ENCODE measurements at regions not wholly inside any gene's neighbourhood (a gene's known extent, or its start where the extent isn't known, plus 50 kb on each side); places are given as distances from the start of the nearest gene placed in this dataset.
A peak's percentile ranks its signal among the peaks of the same experiment; 100 is the strongest.

- no peak overlapping the region for H3K4me3 ChIP-seq (ENCODE audit: low read length, poor library complexity, severe bottlenecking)
- H3K36me3 ChIP-seq (ENCODE audit: insufficient read depth, low read length) = no peaks in the 10 kb centered on the region
- H4K20me1 ChIP-seq (ENCODE audit: insufficient read depth, low read length, poor library complexity, severe bottlenecking) = no peaks in the 10 kb centered on the region
- no peak overlapping the region for H2AFZ ChIP-seq (ENCODE audit: low read length)
- no peaks in the 10 kb centered on the region for H3F3A ChIP-seq (ENCODE audit: low read depth)
- TF ChIP-seq EZH2phosphoT487 (IDR thresholded peaks at IDR 0.05; ENCODE audit: borderline replicate concordance) (no peak), CTCF (conservative IDR thresholded peaks at IDR 0.05; ENCODE audit: low read length) (no peak)
- no peak overlapping the region for H3K9ac ChIP-seq (ENCODE audit: low read depth, low read length, poor library complexity, severe bottlenecking)
- H3K4me2 ChIP-seq (ENCODE audit: low read depth, low read length, poor library complexity, severe bottlenecking) = no peak overlapping the region
- no peaks in the 10 kb centered on the region for H3K4me1 ChIP-seq (ENCODE audit: insufficient read depth, low read length, poor library complexity, severe bottlenecking)
- H3K9me3 ChIP-seq (ENCODE audit: insufficient read depth, low read depth, low read length) = no peaks in the 10 kb centered on the region
- no peaks in the 10 kb centered on the region for H3K9me2 ChIP-seq (replicated peaks; ENCODE audit: low read depth, low read length)
- no peaks in the 10 kb centered on the region for H3K79me2 ChIP-seq (ENCODE audit: insufficient read depth, low read length)
- no peaks in the 10 kb centered on the region for H3K27me3 ChIP-seq (ENCODE audit: insufficient read depth, low read length, poor library complexity, severe bottlenecking)
Measured at GRCh38 chr4:59240011-59240410, 1960.1 kb upstream of the ADGRL3 start.

DNA sequence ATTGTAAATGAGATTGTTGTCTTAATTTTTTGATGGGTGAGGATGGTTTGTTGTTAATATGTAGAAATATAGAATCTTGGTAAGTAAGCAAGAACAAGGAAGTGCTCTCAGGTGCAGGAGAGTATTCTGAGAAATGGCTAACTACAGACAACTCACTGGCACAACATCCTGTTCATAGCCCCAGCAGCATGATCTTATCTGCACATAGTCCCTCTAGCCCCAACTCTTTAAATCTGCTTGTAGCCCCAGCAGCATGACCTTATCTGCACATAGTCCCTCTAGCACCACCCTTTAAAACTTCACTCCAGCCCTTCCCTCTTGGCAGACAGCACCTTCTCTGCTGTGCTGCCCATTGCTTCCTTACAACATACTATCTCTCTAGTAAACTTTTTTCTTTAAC lies 1957.1 kb upstream of the ADGRL3 start:
- TF ChIP-seq CTCF (conservative IDR thresholded peaks at IDR 0.05; ENCODE audit: low read length) = no peak
- no peak for TF ChIP-seq EZH2phosphoT487 (IDR thresholded peaks at IDR 0.05; ENCODE audit: borderline replicate concordance)

GRCh38 chr4:59247032-59247431 lies 1953.1 kb upstream of the ADGRL3 start:
- H2AFZ ChIP-seq (ENCODE audit: low read length) = no peak overlapping the region
- H3K9me2 ChIP-seq (replicated peaks; ENCODE audit: low read depth, low read length) = no peaks in the 10 kb centered on the region
- no peaks in the 10 kb centered on the region for H3K27me3 ChIP-seq (ENCODE audit: insufficient read depth, low read length, poor library complexity, severe bottlenecking)
- no peaks in the 10 kb centered on the region for H3K9me3 ChIP-seq (ENCODE audit: insufficient read depth, low read depth, low read length)
- no peak overlapping the region for H3K4me3 ChIP-seq (ENCODE audit: low read length, poor library complexity, severe bottlenecking)
- peak; percentile 54 for TF ChIP-seq CTCF (conservative IDR thresholded peaks at IDR 0.05; ENCODE audit: low read length)
- TF ChIP-seq EZH2phosphoT487 (IDR thresholded peaks at IDR 0.05; ENCODE audit: borderline replicate concordance) = no peak
- H3F3A ChIP-seq (ENCODE audit: low read depth) = no peaks in the 10 kb centered on the region
- H3K4me2 ChIP-seq (ENCODE audit: low read depth, low read length, poor library complexity, severe bottlenecking) = no peak overlapping the region
- H3K4me1 ChIP-seq (ENCODE audit: insufficient read depth, low read length, poor library complexity, severe bottlenecking) = no peaks in the 10 kb centered on the region
- H4K20me1 ChIP-seq (ENCODE audit: insufficient read depth, low read length, poor library complexity, severe bottlenecking) = no peaks in the 10 kb centered on the region
- H3K79me2 ChIP-seq (ENCODE audit: insufficient read depth, low read length) = no peaks in the 10 kb centered on the region
- H3K36me3 ChIP-seq (ENCODE audit: insufficient read depth, low read length) = no peaks in the 10 kb centered on the region
- no peak overlapping the region for H3K9ac ChIP-seq (ENCODE audit: low read depth, low read length, poor library complexity, severe bottlenecking)

More for the DNA sequence above, 1957.1 kb upstream of the ADGRL3 start:
- Histone ChIP-seq H3K79me2 (ENCODE audit: insufficient read depth, low read length) (no peaks in the 10 kb centered on the region), H3K36me3 (ENCODE audit: insufficient read depth, low read length) (no peaks in the 10 kb centered on the region), H3K4me2 (ENCODE audit: low read depth, low read length, poor library complexity, severe bottlenecking) (no peak overlapping the region), H3K9ac (ENCODE audit: low read depth, low read length, poor library complexity, severe bottlenecking) (no peak overlapping the region), H2AFZ (ENCODE audit: low read length) (no peak overlapping the region), H3K9me2 (replicated peaks; ENCODE audit: low read depth, low read length) (no peaks in the 10 kb centered on the region), H3F3A (ENCODE audit: low read depth) (no peaks in the 10 kb centered on the region), H3K27me3 (ENCODE audit: insufficient read depth, low read length, poor library complexity, severe bottlenecking) (no peaks in the 10 kb centered on the region), H3K4me1 (ENCODE audit: insufficient read depth, low read length, poor library complexity, severe bottlenecking) (no peaks in the 10 kb centered on the region), H3K4me3 (ENCODE audit: low read length, poor library complexity, severe bottlenecking) (no peak overlapping the region), H3K9me3 (ENCODE audit: insufficient read depth, low read depth, low read length) (no peaks in the 10 kb centered on the region), H4K20me1 (ENCODE audit: insufficient read depth, low read length, poor library complexity, severe bottlenecking) (no peaks in the 10 kb centered on the region)
